Erythroblast (primary cell): ENCODE measurements at regions not wholly inside any gene's neighbourhood (a gene's known extent, or its start where the extent isn't known, plus 50 kb on each side); places are given as distances from the start of the nearest gene placed in this dataset.

Experiments used
- GATA1 ChIP-seq: IDR thresholded peaks from 2 replicates; pipeline ENCODE4 v1.6.1; 2011; ENCODE audit warnings: low read depth, mild to moderate bottlenecking, control low read depth, low read length, moderate library complexity
- POLR2A ChIP-seq: IDR thresholded peaks from 2 replicates; pipeline ENCODE4 v1.6.1; 2011; ENCODE audit warnings: mild to moderate bottlenecking, low read length

- TF ChIP-seq POLR2A (no peak), GATA1 (no peak)
Observed at GRCh38 chr2:180733330-180733729, 247.1 kb upstream of the UBE2E3 start.
